Muscle of leg (tissue), 3 donors: ENCODE measurements at regions not wholly inside any gene's neighbourhood (a gene's known extent, or its start where the extent isn't known, plus 50 kb on each side); places are given as distances from the start of the nearest gene placed in this dataset.

ENCODE experiments used
- DNase-seq: peaks from one replicate; pipeline ENCODE4 v3.0.0; 2013
- H3K27ac ChIP-seq: one replicate; pipeline ENCODE4 v1.5.1; 2013; ENCODE audit warnings: mild to moderate bottlenecking, low read length, control low read depth
- H3K27me3 ChIP-seq: one replicate; pipeline ENCODE4 v1.6.1; 2013; ENCODE audit warnings: low read length; ENCODE audit not compliant: control insufficient read depth, insufficient read depth
- H3K36me3 ChIP-seq: one replicate; pipeline ENCODE4 v1.6.1; 2013; ENCODE audit warnings: low read length; ENCODE audit not compliant: control insufficient read depth, insufficient read depth
- H3K4me1 ChIP-seq: one replicate; pipeline ENCODE4 v1.6.1; 2013; ENCODE audit warnings: low read length; ENCODE audit not compliant: control insufficient read depth, insufficient read depth
- H3K4me3 ChIP-seq: one replicate; pipeline ENCODE4 v1.5.1; 2013; ENCODE audit warnings: low read length, control low read depth
- H3K9me3 ChIP-seq: replicated peaks from 2 replicates; pipeline ENCODE4 v1.6.1; 2013; ENCODE audit warnings: low read depth, low read length; ENCODE audit not compliant: control insufficient read depth
- WGBS: methylation state at CpG from one replicate; pipeline ENCODE4 v1.1.5; 2013; ENCODE audit warnings: missing lambda C conversion rate; ENCODE audit not compliant: insufficient coverage; 5-methylcytosine and 5-hydroxymethylcytosine counted together

- Histone ChIP-seq H3K4me1 (peaks cover 49% of the 10 kb centered on the region), H3K36me3 (no peaks in the 10 kb centered on the region), H3K4me3 (no peak overlapping the region), H3K9me3 (no peaks in the 10 kb centered on the region), H3K27ac (peak overlapping the region; percentile 90), H3K27me3 (no peaks in the 10 kb centered on the region)
- DNase-seq, result peak; percentile 90
- 13% methylated on average over 27 of the region's 27 CpGs for WGBS
Measured at GRCh38 chr7:119392-120163, 72.8 kb upstream of the FAM20C start.

GRCh38 chr7:120164-120991 lies 72.0 kb upstream of the FAM20C start:
- DNase-seq, result peak; percentile 53
- Histone ChIP-seq H3K36me3 (no peaks in the 10 kb centered on the region), H3K4me3 (no peak overlapping the region), H3K27ac (peak overlapping the region; percentile 90), H3K9me3 (no peaks in the 10 kb centered on the region), H3K4me1 (peaks cover 55% of the 10 kb centered on the region), H3K27me3 (no peaks in the 10 kb centered on the region)
- WGBS, result 28% methylated on average over 13 of the region's 27 CpGs

GRCh38 chr7:121002-121785 lies 71.2 kb upstream of the FAM20C start:
- Histone ChIP-seq H3K4me3 (no peak overlapping the region), H3K27ac (peak overlapping the region; percentile 90), H3K27me3 (no peaks in the 10 kb centered on the region), H3K4me1 (peaks cover 51% of the 10 kb centered on the region), H3K9me3 (no peaks in the 10 kb centered on the region), H3K36me3 (no peaks in the 10 kb centered on the region)
- WGBS, result 48% methylated on average over 8 of the region's 18 CpGs
- DNase-seq, result peak; percentile 71

- 70% methylated on average over 5 of the region's 10 CpGs for WGBS
- Histone ChIP-seq H3K36me3 (no peaks in the 10 kb centered on the region), H3K27me3 (no peaks in the 10 kb centered on the region), H3K4me3 (no peak overlapping the region), H3K4me1 (peaks cover 45% of the 10 kb centered on the region), H3K27ac (no peak overlapping the region), H3K9me3 (no peaks in the 10 kb centered on the region)
- no peak for DNase-seq
Measured at GRCh38 chr7:123237-123636, 69.1 kb upstream of the FAM20C start.

GRCh38 chr7:124130-124949 lies 68.0 kb upstream of the FAM20C start:
- no peaks in the 10 kb centered on the region for H3K27me3 ChIP-seq
- DNase-seq, result peak; percentile 46
- H3K9me3 ChIP-seq, result no peaks in the 10 kb centered on the region
- 61% methylated on average over 20 of the region's 21 CpGs for WGBS
- no peak overlapping the region for H3K4me3 ChIP-seq
- no peaks in the 10 kb centered on the region for H3K36me3 ChIP-seq
- H3K4me1 ChIP-seq, result peaks cover 41% of the 10 kb centered on the region
- H3K27ac ChIP-seq, result peak overlapping the region; percentile 29

- Histone ChIP-seq H3K4me3 (no peak overlapping the region), H3K27ac (peak overlapping the region; percentile 35), H3K9me3 (no peaks in the 10 kb centered on the region), H3K4me1 (peaks cover 41% of the 10 kb centered on the region), H3K36me3 (no peaks in the 10 kb centered on the region), H3K27me3 (no peaks in the 10 kb centered on the region)
- 13% methylated on average over 8 of the region's 14 CpGs for WGBS
- DNase-seq, result peak; percentile 54
Measured at GRCh38 chr7:125061-125475, 67.3 kb upstream of the FAM20C start.

GRCh38 chr7:125661-126060 lies 66.7 kb upstream of the FAM20C start:
- Histone ChIP-seq H3K9me3 (no peaks in the 10 kb centered on the region), H3K27ac (no peak overlapping the region), H3K36me3 (no peaks in the 10 kb centered on the region), H3K27me3 (no peaks in the 10 kb centered on the region), H3K4me1 (peaks cover 39% of the 10 kb centered on the region), H3K4me3 (no peak overlapping the region)
- DNase-seq, result peak; percentile 40
- 90% methylated on average over 5 of the region's 8 CpGs for WGBS

GRCh38 chr7:126368-126767 lies 66.0 kb upstream of the FAM20C start:
- no peak for DNase-seq
- Histone ChIP-seq H3K27ac (no peak overlapping the region), H3K4me3 (no peak overlapping the region), H3K4me1 (peaks cover 39% of the 10 kb centered on the region), H3K36me3 (no peaks in the 10 kb centered on the region), H3K9me3 (no peaks in the 10 kb centered on the region), H3K27me3 (no peaks in the 10 kb centered on the region)
- 80% methylated on average over 1 of the region's 3 CpGs for WGBS

GRCh38 chr7:127064-127598 lies 65.2 kb upstream of the FAM20C start:
- DNase-seq, result no peak
- Histone ChIP-seq H3K36me3 (no peaks in the 10 kb centered on the region), H3K27ac (no peak overlapping the region), H3K4me3 (no peak overlapping the region), H3K27me3 (no peaks in the 10 kb centered on the region), H3K9me3 (no peaks in the 10 kb centered on the region), H3K4me1 (peaks cover 47% of the 10 kb centered on the region)
- 87% methylated on average over 6 of the region's 14 CpGs for WGBS
